ENCODE measurements at regions not wholly inside any gene's neighbourhood (a gene's known extent, or its start where the extent isn't known, plus 50 kb on each side); places are given as distances from the start of the nearest gene placed in this dataset.

DNA sequence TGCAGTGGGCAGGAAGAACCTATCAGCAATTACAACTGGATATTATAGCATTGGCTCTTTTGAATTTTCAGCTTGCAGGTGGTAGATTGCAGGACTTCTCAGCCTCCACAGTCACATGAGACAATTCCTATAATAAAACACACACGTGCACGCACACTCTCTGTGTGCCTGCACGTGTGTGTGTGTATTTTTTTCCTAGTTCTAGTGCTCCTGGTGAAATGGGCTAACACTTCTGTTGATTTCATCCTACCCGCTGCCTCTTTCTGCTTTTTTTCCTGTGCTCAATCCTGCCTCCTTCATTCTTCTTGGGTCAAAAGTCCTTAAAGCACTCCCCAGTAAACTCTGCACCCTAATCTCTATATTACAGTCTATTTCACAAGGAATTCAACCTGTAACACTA, 320.1 kb downstream of the OSTF1 start:
- intact Hi-C loops (cut with micrococcal nuclease): no loop called here

DNA sequence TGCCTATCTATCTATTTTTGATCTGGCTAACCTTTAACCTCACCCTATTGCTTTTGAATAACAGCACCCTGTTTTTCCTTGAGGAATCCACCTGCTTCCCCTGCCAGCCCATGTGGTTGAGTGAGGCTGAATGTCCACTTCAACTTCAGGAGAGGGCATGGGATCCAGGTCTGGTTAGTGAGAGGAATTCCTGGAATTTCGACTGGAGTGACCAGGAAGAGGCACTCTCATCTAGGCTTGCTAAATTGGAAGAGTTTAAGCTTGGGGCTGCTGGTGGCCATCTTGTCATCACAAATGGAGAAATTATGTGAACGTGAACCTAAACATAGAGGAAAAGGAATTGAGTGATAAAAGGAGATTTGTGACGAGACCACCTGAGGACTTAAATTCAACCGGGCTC, 322.1 kb downstream of the OSTF1 start:
- intact Hi-C loops (cut with micrococcal nuclease): no loop called here

DNA sequence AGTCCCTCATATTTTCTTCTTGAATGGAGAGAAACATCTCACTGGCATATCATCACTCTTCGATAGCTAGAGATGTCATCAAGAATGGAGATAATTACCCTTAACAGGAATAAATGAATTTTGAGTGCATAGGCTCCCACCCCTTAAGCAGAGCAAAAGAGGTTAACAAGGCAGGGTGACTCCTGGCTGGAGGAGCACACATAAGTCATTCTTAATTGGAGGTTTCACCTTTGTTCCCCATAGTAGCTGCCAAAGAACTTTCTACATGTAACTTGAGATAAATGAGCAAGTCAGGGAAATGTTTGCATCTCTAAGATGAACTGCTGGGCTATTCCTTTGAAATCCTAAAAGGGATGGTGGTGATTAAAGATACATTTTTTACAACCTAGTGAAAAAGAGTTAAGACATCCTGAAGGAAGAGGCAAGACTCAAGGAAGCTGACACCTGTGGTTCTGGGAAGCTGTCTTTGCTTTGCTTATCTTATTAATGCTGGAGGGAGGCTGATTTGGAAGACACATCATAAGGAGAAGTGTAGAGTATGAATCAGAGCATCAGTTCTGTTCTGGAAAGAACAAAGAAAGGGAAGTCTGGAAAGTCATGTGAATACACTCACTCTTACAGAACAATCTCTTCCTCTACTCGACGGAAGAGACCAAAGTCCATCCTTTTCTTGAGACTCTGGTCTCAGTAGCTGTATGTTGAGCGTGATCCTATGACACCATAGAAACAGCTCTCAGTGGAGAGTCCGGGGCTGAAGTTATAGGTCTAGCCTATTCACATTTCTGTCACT, 326.3 kb downstream of the OSTF1 start:
- intact Hi-C loops (cut with micrococcal nuclease): no loop called here

DNA sequence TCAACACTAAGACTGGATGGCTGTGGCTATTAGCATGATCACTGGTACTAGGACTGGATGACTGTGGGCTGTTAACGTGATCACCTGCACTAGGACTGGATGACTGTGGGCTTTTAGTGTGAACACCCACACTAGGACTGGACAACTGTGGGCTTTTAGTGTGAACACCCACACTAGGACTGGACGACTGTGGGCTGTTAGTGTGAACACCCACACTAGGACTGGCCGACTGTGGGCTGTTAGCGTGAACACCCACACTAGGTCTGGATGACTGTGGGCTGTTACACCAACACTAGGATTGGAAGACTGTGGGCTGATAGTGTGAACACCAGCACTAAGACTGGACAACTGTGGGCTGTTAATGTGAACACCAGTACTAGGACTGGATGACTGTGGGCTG, 329.2 kb downstream of the OSTF1 start:
- intact Hi-C loops (cut with micrococcal nuclease): no loop called here

DNA sequence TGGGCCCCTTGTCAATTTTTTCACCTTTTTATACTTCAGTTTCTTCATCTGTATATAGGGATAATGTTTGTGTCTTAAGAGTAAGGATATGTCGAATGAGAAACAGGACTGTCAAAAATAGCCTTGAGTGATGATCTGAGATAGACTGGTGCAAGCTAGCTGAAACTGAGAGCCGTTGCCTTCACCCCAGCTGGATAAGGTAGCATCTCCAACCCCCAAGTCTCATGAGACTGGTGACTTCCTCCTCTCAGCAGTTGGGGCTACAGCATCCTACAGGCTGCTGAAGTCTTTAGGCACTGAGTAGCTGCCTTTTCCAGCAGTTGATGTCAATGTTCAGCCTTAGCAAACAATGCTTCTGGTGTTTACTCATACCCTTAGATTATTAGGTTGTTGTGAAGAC, 330.2 kb downstream of the OSTF1 start:
- intact Hi-C loops (cut with micrococcal nuclease): no loop called here

DNA sequence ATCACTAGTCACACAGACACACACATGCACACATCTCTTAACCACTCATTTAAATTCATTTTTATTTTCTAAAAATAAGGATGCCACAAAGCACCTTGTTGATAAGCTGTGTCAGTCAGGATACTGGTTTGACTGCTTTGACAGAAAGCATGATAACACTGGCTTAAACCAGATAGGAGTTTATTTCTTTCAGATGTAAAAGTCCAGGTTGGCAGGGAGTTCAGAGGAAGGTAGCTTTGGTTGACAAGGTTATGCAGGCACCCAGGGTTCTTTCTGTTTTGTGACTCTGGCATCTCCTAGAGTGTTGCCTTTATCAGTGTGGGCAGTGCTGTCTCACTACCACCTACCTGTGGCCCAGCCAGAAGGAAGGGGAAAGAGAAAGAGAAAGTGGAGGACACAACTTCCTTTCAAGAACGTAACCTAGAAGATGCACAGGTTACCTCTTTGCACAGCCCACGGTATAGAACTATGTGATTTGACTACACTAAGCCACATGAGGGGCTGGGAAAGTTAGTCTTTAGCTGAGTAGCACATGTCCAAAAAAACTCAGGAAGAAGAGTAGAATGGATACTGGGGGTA, 334.7 kb downstream of the OSTF1 start:
- intact Hi-C loops (cut with micrococcal nuclease): no loop called here

DNA sequence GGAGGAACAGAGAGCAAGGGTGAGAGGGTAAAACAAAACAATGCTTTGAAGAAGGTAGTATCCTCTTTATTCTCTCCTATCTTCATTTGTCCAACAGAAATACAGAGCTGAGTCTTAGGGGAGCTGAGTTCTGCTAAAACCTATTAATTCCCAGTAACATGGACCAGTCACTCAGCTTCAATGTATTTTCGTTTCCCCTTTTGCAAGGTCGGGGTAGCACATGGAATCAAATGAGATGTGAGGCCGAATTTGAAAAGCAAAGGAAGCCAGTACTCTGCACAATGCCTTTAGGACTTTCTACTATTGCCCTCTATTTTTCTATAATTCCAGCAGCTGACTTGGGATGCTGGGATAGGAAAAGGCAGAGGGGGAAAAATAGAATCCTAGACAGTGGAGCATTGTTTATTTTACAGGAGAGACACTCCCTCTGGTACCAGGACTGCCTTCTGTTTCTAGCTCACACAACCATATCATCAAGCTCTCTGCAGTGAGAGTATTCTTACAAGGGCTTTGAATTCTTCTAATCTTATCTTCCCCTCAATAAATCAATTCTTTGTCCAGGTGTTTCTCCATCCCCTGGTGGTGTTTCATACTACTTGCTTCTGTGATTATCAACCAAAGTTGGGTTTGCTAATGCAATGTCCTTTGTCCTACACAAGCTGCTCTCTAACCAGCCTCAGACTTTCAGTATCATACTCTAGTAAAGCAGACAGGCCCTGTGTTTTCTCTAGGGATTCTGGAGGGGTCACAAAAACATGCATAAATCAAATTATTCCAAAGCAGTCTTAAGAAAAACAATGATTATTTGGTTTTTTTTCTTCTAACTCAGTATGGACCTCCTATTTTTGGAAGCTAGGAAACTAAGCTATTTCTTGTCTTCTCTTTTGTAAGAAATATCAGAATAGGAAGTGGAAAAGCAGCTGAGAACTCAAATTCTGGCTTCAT, 341.5 kb downstream of the OSTF1 start:
- intact Hi-C loops (cut with micrococcal nuclease): no loop called here

DNA sequence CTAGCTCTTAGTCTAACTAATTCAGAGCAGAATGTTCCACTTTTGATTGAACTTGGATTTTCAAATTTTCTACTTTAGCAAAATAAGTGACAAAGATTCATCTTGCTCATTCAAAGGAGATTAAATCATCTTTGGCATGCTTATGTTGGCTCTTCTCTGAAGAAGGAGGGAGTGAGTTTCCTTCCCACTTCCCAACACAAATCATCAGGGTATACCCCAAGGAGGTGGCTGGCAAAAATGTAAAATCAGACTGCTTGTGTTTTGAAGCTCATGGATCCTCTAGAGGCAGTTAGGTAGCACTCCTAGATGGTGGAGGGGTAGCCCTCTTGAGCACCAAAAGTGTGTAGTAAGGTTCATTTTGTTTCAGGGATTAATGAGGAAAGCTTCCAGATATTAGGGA, 343.1 kb downstream of the OSTF1 start:
- intact Hi-C loops (cut with micrococcal nuclease): no loop called here

DNA sequence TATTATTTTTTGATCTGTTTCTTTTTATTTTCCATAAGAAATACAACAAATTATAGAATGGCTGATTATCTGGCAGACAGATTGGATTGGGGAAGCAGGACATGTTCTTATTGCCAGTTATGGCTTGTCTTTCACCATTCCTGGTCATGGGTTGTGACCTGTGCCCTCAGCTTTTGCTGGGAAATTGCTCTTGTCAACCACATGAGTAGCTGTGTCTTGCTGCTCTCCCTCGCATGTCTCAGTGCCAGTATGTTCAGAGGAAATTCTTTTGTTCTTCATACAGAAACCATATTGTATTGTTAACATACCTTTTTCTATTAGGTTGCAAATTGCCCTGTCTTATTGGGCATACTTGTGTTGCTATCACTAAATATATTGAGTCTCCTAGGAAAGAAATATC, 344.1 kb downstream of the OSTF1 start:
- intact Hi-C loops (cut with micrococcal nuclease): no loop called here

DNA sequence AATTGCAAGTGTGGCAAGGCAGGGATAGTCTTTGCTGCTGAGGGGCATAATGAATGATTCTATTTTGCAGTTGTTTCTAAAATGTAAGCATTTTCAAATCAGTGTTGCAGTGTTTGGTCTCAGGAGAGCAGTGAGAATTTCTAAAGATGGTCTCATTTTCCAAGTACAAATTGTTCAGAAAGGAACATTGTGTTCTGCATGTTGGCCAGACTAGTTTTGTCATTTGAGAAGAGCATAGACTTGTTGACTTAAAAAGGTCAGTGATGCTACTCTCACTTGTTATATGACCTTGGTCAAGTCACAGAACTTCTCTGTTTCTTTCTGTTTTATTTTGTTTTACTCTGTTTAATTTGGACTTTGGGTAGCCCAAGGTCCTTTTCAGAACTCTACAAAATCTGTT, 344.6 kb downstream of the OSTF1 start:
- intact Hi-C loops (cut with micrococcal nuclease): no loop called here

DNA sequence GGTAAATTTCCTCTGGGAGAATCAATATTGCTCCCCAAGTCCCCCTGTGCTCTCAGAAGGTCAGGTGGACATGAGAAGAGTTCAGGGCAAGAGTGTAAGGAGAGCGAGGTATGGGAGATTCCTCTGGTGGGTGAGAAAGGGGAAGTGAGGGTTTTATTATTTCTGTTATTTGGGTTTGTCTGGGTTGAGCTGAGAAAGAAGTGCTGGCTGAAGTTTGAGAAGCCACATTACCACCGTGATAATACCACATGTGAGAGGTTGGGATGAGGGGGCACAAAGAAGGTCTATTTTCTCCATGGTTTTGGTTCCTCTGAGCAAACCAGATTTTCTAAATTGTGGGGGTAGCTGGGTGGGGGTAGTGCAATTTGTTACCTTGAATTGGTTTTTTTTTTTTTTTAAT, 350.4 kb downstream of the OSTF1 start:
- intact Hi-C loops (cut with micrococcal nuclease): no loop called here

DNA sequence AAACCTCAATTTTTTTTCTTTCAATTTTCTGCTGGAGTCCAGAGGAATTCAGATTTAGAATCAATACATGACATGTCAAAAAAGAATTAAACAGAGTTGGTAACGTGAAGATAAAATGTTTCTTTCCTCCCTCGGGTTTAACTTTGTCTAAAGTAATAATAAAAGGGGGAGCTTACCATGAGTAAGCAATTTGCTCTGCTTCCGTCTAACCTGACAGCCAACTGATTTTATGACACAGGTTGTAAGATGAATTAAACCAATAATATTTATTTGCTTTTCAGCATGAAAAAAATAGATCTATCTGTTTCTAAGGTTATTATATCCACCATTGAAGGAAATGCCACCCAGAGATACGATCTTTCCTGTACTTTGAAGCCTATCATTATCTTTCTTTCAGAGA, 352.6 kb downstream of the OSTF1 start:
- intact Hi-C loops (cut with micrococcal nuclease): no loop called here

DNA sequence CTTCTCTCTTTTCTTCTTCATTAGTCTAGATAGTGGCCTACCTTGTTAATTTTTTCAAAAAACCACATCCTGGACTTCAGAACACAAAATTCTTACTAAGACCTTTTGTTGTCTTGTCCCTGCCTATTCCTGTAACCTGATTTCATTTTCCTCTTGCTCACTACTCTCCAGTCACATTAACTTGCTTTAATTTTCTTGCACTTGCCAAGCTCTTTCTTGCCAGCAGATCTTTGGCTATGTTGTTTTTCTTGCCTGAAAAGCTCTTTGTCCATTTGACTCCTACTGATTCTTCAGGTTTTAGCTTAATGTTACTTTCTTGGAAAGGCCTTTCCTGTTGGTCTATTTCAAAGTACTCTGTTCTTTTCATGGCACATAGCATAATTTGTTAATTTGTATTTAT, 356.8 kb downstream of the OSTF1 start:
- intact Hi-C loops (cut with micrococcal nuclease): no loop called here

DNA sequence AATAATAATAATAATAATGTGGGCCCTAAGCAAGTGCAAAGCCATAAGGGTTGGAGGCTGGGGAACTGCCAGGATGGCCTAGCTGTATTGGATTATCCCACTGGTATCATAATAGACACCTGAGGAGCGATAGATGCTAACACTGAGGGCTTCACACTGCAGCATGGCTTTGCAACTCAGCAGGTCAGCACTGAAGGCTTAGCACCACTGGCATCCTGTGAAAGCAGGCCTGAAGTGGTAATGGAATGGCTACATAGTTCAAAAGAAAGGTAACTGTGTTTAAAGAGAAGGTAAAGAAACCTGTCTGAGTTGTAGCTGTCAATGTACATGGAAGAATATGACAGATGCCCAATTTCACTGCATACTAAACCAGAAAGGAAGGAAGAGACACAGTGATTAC, 359.0 kb downstream of the OSTF1 start:
- intact Hi-C loops (cut with micrococcal nuclease): no loop called here

DNA sequence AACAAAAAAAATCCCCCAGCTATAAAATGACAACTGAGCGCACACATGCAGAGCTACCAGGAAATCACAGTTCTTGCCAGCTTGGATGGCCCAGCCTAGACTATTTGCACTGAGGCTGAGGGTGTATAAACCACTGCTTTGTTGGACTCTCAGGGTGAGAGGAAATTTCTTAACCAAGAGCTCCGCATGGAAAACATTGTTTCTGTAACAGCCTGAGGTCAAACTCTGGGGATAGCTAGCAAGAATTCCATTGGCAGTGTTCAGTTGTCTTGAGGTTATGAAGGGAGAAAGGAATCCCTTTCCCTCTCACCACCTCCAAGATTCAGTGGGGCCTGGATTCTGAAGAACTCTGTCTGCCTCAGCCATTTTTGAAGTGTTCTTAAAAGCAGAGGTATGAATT, 360.0 kb downstream of the OSTF1 start:
- intact Hi-C loops (cut with micrococcal nuclease): no loop called here

DNA sequence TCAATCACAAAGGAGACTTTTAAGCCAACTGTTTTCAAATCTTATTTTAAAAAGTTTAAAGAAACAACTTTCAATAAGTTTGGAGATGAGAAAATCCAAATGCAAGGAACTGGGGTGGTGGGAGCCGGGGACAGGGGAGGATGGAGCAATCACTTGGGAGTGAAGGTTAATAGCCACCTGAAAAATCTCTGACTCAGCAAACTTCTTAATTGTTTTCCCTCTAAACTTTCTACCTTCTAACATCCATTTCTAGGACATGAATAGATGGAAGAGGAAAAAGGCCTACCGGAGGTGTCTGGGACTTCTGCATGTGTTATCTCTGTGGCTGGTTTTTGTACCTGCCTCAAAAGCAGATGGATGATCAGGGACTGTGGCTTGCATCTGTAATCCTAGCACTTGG, 360.6 kb downstream of the OSTF1 start:
- intact Hi-C loops (cut with micrococcal nuclease): no loop called here

DNA sequence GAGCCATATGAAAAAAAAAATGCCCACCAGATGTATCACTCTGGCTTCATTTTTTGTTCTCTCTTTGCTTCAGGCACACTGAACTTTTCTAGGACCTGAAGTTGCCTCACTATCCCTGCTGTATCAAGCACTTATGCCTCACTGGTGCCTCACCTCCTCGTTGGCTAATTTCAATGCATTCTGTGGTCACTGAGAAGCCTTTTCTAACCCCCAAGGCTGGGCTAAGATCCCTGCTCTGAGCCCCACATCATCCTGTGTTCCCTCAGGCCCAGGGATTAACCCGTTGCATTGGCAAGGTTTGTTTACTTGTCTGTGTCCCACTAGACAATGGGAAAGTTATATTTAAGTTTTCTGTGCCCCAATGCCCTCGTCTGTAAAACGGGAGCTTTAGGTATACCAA, 362.7 kb downstream of the OSTF1 start:
- intact Hi-C loops (cut with micrococcal nuclease): no loop called here

DNA sequence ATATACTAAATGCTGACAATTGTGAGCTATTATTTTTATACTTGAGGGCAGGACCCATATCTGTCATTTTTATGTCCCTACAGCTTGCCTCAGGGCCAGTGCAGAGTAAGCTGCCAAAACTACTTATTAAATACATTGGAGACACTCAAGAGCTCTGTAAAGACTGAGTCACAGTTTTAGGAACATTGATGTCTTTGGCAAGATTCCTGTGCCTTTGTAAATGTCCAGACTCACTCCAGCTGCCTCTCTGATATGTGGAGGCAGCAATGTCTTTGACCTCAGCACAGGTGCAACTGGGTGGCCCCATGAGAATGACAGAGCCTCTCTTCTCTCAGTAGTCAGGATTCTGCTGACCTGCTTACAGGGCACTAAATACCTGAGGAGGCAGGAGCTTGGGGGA, 363.2 kb downstream of the OSTF1 start:
- intact Hi-C loops (cut with micrococcal nuclease): no loop called here

DNA sequence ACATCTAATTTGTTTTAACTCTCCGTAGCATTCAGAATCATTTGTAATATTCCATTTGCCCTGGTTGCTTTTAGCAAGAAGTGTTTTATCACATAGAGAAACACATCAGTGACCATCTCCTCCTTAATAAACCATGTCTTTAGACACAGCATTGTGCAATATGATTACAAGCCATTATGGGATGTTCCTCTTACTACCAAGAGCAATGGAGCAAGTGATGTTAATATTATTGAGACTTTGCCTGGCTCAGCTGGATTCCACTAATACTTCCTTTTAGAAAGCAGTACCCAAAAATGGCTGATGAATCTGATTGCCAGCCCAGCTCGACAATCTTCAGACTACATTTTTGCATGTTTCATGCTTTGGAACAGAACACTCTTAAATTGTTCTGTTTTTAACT, 364.2 kb downstream of the OSTF1 start:
- intact Hi-C loops (cut with micrococcal nuclease): no loop called here

DNA sequence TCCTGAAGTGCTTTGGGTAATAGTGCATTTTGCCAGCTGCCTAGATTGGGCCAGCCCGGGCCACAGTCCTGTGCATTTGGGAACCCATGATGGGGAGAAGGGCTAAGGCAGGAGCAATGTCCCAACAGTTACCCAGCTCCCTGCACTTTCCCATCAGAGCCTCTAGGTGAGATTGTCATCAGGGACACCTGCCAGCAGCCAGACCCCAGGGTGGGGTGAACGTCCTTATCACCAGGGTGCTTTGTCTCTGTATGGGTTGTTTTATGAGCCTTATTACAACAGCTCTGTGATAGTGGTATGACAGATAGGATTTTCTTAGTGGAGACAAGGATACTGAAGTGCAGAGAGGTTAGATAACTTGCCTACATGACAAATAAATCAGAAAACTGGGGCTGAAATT, 365.7 kb downstream of the OSTF1 start:
- intact Hi-C loops (cut with micrococcal nuclease): no loop called here

DNA sequence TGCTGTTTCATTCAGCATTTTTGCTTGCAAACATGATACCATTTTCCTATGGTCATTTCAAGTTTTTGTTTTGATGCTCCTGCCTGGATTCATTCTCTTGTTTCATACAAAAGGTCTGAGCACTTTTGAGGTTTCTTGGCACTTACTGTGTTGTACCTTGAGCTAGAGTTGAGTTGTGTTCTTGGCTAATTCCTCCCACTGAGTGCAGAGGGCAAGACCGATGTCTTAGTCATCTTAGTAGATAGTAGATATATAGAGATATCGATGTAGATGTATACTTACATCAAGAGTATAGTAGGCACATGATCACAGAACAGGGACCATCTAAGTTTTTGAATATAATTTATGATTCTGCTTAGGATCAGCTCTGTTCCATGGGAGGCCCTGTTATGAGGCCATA, 366.6 kb downstream of the OSTF1 start:
- intact Hi-C loops (cut with micrococcal nuclease): no loop called here

DNA sequence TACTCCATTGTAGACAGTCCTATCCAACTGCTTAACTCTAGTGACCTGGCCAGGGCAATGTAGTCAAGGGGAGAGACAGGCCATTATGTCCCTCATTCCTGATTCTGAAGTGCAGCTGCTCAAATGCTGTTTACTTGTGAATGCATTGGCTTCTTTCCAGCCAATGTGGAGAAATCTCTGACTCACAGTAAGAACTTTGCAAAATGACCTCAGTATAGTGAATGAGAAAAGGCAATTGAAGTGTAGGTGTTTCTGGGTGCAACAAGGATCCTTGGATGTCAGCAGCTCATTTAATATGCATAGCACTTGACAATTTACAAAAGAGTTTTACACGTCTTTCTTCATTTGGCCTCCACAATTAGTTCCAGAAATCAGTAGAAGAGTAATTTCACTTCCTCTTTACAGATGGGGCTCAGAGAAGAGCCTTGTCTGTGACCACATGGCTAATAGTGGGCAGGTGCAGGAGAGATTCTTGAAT, 367.2 kb downstream of the OSTF1 start:
- intact Hi-C loops (cut with micrococcal nuclease): no loop called here

All from T-helper 1 cell treated with Interleukin-12 subunit alpha and Interleukin-12 subunit beta and Interleukin-4 antibody, amounts not matched to agents 30 ng/mL and 1 ng/mL, for 36 hours (primary cell).